NCI-H2196 treated with DMSO at 0.1 percent for 48 hours (cell line): ENCODE measurements at regions not wholly inside any gene's neighbourhood (a gene's known extent, or its start where the extent isn't known, plus 50 kb on each side); places are given as distances from the start of the nearest gene placed in this dataset.

Source experiments
- DNase-seq: peaks from one replicate; lab custom pipeline; 2025; ENCODE audit not compliant: unreplicated experiment; lab: John Stamatoyannopoulos, UW

DNA sequence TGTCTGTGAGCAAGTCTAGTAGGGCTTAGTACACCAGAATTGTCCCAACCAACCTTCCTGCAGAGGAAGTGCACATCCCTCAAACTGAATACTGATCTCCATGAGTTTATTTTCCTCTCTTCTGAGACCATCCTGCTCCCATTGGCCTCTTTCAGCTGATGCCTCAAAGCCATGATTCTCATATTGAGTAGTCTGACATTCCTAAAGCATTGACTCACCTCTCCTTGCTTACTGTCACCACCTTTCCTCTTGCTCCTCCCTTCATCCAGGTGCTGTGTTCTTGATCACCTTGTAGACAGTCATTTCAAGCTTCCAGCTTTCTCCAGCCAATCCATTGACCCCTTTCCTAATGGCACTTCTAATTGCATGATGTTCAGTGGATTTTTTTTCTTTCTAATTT is 583.7 kb upstream of the USP15 start:
- no peak for DNase-seq

DNA sequence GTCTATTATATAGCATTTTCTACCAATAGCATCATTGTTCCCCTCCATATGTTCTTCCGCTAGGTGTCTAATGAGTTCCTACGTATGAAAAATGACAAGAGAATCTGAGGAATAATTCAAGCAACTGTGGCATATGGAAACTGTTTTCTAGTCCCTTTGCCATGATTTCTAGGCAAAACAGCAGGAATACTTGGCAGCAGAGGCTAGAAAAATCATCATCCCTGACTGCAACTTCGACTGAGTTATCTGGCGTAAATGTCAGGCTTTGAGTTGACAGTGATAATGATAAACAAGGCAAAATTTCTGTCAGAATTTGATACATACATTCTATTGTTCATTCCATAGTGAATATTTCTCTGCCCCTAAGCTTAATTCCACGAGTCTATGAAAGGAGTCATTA is 572.8 kb upstream of the USP15 start:
- no peak for DNase-seq

DNA sequence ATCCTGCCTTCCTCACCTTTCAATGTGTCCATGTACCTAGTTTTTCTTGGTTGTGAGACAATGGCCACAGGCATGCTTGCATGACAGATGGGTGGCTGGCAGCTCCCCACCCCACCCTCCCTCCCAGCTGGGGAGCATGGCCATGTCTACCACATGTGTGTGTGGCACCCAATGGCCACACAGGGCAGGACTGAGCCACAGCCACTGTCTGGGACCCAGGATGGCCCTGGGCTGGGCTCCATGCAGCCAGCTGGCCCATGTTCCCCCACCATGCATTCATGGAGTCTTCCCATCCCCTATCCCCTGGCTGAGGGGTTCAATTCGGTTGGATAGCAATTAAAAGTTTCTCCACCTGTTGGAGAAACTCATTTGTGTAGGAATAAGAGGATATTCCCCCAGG is 566.0 kb upstream of the USP15 start:
- no peak for DNase-seq

DNA sequence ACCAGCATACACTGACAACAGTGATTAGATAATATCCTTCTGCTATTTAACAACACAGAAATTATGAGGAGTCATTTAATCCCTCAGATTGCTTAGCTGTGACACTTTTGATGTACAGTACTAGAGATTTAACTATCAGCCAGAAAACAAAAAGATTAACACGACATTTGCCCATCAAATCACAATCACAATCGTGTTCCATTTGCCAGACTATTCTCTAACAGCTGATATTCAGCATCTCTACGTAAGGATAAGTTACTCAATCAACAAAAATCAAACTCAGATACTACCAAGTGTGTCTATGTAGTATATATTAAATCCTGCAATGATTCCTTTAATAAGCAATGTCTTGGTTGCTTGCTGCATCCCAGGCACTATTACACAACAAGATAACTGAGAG is 558.7 kb upstream of the USP15 start:
- DNase-seq = no peak

DNA sequence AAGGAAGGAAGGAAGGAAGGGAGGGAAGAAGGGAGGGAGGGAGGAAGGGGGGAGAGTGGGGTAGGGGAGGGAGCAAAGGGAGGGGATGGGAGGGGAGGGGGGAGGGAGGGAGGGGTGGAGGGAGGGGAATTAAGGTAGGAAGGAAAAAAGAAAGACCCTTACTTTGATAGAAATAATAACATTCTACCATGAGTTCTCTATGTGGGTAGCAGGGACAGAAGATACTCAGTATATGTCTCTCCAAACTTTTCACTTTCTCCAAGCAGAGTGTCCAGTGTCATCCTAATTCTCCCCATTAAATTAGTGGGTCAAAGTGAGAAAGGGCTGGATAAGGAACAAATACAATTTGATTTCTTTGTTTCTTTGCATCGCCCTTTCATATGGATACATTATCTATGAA is 553.4 kb upstream of the USP15 start:
- DNase-seq = no peak

DNA sequence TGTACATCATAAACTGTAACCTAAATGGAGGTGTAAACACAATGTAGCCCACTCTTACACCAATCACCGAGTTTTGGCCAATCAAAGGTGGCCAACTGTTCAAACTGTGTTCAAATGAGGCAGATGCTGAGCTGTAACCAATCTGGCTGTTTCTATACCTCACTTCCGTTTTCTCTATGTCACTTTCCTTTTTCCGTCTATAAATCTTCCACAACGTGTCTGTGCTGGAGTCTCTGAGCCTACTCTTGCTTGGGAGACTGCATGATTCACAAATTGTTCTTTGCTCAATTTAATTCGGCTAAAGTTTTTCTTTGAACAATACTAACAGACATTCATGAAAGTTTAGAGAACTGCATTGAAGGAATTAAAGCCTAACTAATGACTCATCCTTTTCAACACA is 547.1 kb upstream of the USP15 start:
- DNase-seq = no peak

DNA sequence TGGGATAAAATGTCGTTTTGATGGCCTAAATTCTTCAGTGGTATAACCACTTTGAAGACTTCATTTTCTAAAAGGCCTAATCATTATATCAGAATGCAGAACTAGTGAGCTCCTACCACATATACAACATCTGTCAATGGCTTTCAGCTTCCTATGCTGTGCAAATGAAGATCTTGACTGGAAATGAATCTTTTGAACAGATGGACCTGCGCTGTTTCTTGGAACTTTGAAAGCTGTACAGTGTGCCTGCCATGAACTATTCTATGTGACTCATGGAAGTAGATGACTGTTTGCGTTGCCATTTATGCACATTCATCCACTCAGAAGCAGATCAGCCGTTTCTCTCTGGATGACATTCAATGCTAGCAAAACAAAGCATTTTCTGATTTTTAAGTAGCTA is 542.2 kb upstream of the USP15 start:
- DNase-seq = no peak

DNA sequence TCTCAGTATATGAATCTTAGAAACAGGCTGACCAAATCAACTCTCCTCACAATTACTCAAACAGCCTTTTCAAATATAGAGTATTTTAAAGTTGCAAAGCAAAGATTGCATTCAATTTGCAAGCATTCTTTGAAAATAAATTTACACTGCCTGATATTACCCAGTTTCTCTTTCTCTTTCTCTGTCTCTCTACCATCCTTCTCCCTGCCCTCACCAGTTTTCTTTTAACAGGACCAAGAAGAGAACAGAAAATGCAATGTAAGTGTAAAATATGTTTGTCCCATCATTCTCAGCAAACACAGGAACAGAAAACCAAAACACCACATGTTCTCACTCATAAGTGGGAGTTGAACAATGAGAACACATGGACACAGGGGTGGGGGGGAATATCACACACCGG is 520.3 kb upstream of the USP15 start:
- DNase-seq = no peak

DNA sequence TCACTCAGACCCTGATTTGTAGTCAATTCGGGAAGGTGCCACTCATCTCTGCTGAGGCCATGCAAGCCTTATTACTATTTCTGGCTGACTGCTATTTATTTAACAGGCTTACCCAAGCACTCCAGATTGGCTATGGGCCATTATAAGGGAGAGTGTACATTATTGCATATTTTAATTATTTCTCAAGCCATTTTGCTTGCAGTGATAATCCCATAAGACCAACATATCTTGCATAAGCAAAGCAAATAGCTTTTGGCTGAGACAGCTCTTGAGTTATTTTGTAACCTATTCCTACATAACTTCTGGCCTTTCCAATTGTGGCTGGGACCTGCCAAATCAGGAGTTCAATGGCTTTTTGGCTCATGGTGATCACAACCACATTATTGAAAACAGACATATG is 509.6 kb upstream of the USP15 start:
- no peak for DNase-seq

DNA sequence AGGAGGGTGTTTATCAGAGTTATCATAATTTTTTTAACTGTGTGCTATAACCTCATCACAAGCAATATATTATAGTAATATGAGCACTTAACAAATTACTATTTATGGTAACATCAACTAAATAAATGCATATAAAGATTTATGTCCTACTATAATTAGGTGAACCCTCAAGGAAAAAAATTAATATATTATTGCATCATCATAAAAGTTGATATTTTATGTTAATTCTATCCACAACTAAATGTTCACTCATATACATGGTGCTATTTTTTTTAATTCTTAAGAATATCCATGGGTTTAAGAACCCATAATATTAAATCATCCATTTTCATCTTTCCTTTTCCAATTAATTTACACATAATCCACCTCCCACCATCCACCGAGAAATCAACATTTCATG is 506.0 kb upstream of the USP15 start:
- DNase-seq = no peak

DNA sequence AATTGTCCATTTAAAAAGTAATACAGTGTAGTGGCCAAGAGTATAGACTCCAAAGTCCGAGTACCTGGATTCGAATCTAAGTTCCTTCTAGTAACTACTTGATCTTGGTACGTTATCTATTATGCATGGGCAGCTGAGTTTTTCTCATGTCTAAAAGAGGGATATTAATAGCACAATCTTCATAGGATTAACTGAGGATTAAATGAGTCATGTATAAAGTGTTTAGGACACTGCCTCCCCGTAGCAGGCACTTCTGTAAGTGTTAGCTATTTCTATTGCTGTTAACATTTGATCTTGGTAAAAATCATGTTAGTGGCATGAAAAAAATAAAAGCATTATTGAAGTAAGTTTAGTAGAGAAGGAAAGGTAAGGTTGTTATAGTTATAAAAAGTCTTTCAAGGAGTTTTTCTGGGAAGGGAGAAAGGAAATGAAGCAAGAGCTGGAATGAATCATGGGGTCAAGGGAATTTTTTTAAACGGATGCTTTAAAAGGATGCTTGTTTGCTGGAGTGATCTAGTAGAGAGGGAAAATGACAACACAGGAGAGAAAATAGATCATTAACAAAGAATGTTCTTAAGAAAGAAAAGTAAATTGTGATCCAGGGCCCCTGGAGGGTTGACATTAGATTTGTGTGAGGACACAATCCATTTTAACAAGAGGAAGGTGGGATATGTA is 502.2 kb upstream of the USP15 start:
- no peak for DNase-seq

DNA sequence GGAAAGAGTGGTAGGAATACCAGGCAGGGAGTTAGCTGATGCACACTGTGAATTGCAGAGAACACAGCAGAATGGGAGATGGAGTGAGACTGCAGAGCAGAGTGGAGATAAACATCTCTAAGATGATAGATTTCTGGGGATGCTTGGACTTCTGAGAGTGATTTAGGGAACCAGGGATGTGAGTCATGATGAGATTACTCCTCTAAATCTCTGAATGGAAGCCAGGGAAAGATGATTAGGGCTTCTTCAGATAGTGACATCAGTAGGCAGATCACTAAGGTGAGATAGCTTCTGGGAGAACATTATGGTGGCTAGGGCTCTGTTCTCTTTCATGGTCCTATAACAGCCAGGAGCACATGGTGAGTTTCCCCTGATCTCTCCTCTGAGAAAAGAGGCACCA is 501.5 kb upstream of the USP15 start:
- DNase-seq = no peak

DNA sequence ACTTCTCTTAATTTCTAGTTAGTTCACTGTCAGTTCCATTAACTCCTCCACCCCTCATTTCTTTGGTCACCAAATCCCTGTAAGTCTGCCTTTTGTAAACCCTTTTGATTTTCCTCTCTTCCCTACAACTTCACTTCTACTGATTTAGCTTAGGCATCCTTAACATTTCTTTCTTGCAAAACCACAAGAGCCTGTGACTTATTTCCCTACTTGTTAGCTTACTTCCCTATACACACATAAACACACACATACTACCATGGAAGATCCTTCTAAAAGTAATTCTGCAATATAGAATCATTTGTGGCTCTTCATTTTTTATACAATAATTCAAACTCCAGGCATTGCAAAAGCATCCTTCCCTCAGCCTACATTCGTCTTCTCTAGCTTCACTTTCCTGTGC is 494.3 kb upstream of the USP15 start:
- DNase-seq = no peak

DNA sequence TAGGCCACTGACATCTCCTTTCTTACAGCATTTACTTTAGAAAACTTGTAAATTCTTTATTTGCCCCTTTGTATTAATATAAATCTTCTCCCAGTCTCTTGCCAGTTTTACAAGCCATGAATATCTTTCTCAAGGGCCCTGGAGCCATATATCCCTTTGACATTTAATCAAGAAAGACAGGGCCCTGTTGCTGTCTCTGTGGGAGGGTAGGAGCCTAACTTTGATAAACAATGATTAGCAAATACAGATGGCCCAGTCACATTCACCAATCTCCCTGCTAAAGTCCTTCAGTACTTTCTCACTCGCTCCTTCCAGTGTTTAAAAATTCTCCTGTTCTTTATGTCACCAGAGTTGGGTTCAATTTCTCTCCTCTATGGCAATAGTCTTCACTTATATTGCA is 479.8 kb upstream of the USP15 start:
- no peak for DNase-seq

DNA sequence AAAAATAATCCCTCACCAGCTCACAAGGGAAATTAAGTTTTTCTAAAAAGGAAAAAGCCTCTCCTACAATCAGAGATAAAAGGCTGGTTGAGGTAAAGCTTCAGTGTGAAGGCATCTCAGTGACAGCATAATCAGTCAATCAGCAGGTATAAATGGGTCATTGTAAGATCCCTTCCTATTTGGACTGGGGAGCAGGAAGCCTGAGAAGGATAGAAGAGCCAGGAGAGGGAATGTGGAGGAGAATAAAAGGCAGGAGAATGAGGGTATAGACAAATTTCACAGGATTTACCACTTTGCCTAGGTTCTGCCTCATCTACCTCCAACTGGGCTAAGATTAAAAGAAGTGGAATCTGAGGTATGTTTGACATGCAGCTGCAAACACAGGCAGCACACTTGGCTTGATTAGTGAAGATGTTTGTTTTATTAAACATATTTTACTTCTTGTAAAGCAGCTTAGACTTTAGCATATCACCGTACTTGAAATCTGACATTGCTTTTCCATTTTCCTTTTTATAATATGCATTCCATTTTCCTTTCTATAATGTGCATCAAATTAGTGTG is 479.1 kb upstream of the USP15 start:
- DNase-seq = no peak

DNA sequence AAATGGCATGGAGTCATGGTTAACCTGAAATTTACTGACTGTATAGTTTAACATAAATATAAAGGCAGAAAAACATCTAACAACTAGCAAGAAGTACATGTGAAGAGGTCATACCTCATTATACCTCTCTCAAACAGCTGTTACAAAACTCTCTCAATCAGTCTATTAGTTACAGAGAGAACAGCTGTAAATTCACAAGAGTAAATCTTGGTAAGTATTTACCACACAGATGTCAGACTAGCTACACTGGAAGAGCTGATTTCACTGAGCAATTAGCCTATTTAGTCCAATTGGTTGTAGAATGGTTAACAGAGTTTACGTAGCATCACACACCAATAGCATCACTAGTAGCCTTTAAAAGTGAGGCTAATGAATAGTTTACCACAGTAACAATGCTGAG is 463.4 kb upstream of the USP15 start:
- DNase-seq = no peak

DNA sequence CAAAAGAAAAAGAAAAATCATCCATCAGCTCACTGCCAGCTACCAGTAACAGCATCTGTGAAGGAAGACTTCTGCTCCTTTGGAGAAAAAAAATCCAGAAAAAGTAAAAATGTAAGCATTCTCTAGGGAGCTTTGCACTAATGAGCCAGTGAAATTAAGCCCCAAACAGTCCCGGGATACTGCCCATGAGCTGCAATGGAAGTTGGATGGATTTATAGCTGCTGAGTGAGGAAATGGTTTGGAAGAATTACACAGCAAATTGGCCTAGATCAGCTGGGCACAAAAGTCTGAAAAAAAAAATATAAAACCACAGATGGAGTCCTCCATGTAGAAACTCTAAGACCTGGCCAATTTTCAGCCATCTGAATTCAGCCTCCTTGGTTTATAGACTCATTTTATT is 462.9 kb upstream of the USP15 start:
- DNase-seq = no peak

DNA sequence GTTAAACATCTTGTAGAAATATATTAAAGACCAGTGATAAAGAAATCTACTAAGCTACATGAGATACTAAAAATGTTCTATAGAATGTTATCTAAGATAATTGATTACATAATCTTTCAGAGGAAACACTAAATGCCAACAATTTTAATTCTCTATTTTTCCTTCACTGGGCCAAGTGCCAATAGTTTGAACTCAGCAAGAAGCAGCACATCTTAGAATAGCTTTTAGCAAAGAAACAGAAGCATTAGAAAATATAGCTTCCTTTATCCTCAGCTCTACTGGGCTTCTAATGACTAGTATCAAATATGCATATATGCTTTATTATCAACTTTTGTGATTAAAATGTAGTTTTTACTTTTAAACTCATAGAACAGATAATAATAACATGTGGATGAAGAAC is 461.4 kb upstream of the USP15 start:
- DNase-seq = no peak

DNA sequence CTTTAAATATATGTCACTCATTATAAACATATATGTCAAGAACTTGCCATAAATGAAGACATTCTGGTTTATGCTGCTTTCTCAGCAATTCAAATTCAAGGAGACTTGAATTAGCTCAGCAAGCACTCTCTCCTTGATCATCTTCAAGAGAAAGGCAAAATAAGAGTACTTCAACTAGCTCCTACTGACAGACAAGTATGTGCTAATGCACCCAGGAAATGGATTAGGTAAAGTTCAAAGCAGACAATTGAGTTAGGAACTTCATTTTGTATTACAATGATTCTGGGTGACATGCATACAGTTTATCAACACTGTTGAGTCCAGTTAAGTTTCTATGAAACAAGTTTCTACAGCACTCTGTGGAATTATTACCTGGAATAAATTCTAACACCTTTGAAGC is 455.9 kb upstream of the USP15 start:
- no peak for DNase-seq

DNA sequence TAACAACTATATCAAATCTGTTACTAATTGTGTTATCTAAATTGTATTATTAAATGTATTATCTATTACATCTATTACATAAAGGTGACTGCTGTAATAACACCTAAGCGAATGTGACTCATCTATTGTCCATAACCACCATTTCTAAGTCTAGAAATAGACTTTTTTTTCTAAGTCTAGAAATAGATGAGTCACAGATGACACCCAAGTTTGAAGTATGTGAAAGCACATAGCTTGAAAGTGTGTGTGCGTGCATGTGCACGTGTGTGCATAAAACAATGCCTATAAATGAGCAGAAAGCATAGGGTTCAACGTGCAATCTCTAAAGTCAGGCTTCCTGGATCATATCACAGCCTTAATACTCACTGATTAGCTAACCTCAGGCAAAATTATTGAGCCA is 451.3 kb upstream of the USP15 start:
- DNase-seq = no peak

DNA sequence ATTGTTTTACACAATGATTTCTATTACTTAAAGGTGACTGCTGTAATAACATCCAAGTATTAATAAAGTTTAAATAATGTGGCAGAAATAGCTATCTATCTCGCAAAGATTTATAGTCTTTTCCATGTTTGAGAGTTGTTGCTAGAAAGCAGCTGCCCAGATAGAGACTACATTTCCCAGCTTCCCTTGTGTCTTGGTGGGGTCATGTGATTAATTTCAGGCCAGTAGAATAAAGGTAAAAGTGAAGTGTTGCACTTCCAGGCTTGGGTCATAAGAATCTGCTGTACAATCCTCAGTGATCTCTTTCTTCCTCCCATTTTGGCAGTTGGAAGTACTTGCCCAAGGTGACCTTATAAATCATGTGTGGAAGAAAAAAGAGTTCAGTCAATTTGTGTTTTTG is 449.7 kb upstream of the USP15 start:
- no peak for DNase-seq

DNA sequence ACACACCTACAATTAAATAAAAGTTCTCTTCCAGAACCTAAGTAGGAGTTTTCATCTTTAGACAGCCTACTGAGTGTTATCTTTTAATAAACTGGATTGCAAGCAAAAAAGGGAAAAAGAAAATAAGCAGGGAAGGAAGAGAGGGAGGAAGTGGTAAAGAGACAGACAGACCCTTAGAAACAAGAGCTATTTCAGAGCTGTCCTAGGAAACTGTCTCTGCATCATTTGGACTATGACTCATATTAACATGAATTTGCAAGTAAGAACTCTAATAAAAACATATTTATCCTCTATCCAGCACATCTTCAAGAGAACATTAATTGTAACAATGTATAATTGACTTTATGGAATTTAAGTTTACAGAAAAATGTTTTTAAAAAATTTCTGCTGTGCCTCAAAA is 438.8 kb upstream of the USP15 start:
- no peak for DNase-seq

DNA sequence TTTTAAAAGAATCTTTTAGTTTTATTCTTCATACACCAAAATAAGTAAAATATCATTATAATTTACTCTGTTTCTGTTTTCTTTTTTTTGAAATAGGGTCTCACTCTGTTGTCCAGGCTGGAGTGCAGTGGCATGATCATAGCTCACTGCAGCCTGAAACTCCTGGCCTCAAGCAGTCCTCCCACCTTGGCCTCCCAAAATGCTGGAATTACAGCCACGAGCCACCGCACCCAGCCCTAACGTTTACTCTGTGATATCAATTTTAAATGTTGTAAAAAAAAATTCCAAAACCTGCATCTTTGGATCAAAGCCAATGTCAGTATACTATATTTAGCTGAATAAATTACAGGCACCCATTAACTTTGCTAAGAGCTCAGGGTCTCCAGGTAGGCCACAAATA is 437.1 kb upstream of the USP15 start:
- no peak for DNase-seq

DNA sequence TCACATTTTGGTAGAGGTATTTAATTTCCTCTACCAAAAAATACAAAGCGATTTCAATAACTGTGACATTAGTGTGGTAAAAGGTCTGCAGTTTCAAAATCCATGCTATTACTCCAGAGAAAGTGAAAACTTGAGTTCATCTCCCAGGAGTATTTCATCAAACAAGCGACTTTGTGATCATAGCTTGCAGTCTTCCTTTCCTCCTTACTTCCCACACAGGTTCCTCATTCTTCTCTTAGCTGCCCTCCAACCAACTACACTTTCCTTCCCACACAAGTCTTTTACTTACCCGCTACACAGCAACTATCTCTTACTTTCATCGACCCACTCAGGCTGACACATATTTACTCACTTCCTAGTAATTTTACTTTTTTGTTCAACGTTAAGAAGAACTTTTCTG is 413.4 kb upstream of the USP15 start:
- no peak for DNase-seq
